Fibroblast of skin of abdomen (primary cell): ENCODE measurements at regions not wholly inside any gene's neighbourhood (a gene's known extent, or its start where the extent isn't known, plus 50 kb on each side); places are given as distances from the start of the nearest gene placed in this dataset.

Experiments
- DNase-seq: peaks from one replicate; pipeline ENCODE4 v3.0.0-alpha.2; 2013

GRCh38 chr15:70361891-70362290, 264.2 kb upstream of the TLE3 start:
- DNase-seq: no peak

- no peak for DNase-seq
Observed at GRCh38 chr15:70361106-70361505, 263.4 kb upstream of the TLE3 start.

DNA sequence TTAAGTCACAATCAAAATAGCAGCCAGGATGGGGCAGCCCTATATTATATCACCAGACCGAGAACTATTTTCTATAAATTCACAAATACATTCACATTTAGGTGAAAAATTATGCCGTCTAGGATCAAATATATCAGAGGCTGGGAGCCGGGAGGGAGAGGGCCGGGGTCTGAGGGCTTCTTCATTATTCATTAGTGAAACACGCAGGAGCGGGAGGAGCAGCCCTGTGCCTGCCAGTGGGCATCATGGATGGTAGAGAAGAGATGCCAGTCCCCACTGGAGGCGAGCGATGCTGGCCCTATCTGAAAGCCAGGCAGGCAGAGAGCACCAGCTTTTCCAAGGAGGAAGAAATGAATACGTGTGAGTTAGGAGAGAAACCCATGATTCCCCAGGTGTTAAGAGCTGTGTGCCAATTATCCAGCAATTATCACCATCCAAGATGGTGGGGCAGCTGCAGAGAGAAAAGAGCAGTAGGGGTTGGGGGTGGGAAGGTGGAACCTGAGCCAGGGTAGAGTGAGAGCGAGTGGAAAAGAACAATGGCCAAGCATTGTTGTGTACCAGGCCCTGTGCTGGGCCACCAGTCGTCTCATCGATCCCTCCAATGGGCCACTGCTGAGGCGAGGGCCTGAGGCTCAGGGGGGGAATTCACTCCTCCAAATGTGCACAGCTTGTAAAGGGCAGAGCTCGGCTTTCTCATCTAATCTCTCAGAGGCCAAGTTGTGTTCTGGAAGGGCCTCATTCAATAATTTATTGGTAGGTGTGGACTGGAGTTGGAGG, 261.3 kb upstream of the TLE3 start:
- no peak for DNase-seq

GRCh38 chr15:70358011-70358819, 260.5 kb upstream of the TLE3 start:
- no peak for DNase-seq

GRCh38 chr15:70357453-70357852, 259.7 kb upstream of the TLE3 start:
- DNase-seq: no peak

DNA sequence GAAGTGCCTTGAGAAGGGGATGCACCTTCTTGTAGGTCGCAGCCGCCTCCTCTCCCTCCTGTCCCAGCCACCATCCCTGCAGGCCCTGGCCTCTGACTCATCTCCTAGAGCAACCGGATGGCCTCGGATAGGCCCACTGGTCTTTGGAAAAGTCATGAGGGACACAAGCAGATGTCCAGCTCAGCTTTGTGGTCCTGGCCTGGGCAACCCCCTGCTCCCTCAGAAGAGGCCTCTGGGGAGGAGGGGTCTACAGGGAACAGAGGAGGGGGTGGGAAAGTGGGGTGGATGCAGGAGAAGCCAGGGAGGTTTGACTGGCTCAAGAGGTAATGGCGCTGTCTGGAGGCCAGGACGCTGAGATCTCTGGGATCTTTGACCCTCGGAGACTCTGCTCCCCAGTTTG, 259.2 kb upstream of the TLE3 start:
- DNase-seq: no peak

- DNase-seq: no peak
Observed at GRCh38 chr15:70356062-70356860, 258.5 kb upstream of the TLE3 start.

DNA sequence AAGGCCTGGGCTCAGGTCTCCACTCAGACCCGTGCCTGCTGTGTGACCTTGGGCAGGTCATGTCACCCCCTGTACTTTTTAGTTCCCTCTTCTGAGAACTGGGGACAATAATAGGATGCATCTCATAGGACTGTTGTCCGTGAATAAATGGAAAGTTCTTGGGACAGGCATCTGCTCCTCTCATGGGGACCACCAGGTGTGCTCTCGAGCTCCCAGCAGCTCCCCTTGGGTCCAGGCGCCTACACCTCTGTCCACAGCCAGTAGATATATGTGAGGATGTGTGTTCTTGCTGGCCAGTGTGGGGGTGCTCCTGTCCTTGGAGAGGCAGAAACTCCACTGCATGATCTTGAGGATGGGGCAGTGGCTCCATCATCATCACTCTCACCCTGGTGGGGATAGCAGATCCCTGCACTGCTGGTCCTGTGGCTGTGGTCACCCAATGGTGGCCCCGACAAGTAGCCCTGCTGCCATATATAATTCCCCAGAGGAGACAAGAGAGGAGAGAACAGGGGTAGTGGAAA, 257.6 kb upstream of the TLE3 start:
- no peak for DNase-seq

DNA sequence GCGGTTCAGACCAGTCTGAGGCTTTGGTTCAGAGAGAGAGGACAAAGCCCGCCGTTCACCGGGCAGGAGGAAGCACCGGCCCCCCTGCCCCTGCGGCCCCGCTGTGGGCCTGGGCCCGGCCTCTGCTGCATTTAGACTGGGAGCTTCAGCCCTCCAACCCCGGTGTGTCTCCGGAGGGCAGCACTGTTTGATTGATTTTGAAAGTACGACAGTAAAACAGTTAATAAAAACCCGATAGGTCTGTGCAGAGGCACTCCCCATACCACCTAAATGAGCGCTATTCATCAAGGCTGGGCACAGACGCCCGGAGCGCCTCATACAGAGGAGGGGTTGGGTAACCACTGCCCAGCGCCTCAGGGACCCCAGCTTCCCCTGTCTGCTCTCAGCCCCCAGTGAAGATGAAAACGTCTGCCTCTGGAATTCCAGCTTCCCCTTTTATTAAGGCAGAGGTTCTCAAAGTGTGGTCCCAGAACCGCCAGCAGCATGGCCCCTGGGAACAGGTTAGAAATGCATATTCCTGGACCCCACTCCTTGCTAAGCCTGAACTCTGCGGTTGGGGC, 256.7 kb upstream of the TLE3 start:
- DNase-seq: no peak

- DNase-seq: no peak
Observed at GRCh38 chr15:70353606-70354345, 256.1 kb upstream of the TLE3 start.

DNA sequence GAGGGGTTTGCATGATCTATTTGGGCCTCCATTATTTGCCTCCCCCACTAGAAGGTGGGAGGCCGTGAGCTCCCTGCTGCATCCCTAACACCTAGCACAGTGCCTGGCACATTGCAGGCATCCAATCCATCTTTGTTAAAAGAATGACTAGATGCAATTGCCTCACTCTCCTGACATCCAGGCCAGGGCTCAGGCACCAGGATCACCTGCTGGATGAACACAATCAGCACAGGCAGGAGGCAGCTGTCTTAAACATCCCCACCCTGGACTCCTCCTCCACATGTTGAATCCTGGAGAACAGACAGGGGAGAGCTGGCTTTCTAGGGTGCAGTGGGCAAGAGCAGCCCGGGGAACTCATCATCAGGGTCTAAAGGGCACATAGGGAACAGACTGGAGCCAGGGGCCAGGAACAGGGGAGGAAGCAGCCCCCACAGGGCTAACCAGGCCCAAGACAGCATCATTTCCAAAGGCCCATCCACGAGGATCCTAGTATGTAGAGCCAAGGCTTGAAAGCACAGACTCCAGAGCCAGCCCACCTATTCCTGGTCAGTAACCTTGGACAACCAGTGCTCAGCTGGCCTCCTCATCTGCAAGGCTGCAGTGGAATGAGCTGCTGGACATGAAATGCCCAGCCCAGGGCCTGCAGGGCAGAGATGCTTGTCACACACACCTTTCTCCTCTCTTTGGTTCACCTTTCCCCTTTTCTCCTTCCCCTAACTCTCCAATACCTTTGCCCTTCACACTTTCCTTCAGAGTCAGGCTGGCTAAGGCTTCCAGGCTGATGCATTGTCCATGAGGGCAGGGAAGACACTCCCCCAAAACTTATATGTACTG, 254.4 kb upstream of the TLE3 start:
- no peak for DNase-seq

DNA sequence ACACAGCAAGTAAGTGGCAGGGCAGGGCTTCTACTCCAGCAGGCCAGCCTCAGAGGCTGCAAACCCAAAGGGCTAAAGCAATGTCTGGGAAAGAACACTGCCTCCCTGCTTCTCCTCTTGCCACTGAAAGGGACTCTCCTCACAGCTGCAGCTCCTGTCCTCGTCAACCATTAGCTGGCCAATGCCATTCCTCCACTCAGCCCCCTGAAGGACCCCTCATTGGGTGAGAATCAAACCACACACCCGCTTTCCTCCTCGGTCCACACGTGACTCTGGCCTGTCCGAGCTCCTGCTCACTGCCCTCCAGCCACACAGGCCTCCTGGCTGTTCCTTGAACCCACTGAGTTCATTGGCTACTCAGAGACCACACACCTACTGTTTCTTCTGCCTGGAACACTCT, 253.7 kb upstream of the TLE3 start:
- no peak for DNase-seq

DNA sequence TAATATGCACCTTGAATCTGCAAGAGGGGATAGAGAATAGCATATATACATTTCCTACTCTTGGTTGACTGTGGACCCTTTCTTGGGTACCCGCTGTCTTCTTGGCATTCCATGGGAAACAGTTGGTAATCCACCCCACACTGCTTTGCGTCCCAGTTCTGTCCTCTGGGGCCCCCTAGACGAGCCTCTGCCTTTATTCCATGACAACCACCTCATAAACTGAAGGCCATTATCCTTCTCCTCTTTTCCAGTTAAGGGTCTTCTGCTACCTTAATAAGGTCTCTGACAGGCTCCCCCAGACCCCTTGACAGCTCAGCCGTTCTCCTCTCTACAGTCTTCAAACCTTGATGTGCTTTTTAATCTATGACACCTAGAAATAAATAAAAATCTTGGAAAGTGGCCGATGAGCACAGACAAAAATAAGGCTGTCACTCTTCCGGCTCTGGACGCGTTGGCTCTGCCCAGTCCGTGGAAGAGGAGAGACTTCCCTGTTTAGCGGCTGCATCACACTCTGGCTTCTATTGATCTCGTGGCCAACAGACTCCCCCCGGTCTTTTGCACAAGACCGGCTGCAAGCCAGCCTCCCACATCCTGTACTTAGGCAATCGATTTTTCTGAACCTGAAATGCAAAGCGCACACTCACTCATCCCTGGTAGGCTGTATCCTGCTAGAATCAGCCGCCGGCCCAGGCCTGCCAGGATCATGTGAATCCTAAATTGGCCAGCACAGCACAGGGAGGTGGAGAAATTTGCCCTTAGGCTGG, 251.0 kb upstream of the TLE3 start:
- DNase-seq: peak; percentile 29

DNA sequence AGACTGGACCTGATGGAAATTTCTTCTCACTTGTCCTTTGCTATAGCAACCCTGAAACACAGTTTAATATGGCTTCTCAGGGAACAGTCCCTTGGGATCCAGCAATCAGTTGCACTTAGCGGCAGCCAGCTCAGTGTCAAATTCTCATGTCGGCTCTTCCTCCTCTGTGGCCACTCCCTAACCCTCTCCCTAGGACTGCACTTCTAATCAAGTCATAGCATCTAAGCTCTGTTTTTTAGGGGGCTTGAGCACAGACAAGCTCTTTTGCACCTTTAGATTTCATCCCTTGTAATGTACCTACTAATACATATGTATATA, 250.5 kb upstream of the TLE3 start:
- no peak for DNase-seq

DNA sequence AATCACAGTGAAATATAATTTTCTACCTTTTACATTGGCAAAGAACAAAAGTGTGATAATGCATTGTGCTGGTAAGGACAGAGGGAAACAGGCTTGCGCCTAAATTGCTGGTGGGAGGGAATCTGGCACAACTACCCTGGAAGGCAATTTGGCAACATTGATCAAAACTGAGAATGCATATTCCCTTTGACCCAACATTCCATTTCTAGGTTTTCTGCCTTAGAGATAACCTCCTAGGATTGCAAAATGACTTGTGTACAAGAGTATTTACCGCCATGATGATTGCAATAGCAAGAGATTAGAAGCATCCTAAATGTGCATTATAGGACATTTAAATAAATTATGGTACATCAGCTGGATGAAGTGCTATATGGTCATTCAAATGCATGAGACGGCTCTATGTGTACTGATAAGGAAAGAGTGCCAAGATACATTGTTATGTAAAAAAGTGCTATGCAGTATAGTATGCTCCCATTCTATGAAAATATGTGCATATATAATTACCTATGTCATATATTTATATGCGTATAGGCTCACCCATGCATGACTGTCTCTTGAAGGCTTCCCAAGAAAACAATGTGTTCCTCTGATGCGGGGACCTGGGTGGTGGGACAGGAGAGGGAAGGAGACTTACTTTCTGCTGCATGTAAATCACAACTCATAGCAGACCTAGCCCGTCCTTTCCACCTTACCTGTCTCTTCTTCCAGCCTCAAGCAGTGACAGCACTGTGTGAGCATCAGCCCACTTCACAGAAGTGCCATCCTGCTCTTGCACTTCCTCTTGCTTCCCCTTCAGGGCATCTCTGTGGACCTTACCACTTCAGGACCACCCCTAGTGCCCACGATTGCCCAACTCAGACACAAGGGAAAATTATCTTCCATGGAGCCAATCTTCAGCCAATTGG, 249.9 kb upstream of the TLE3 start:
- DNase-seq: no peak

GRCh38 chr15:70345251-70346019, 247.7 kb upstream of the TLE3 start:
- DNase-seq: no peak

DNA sequence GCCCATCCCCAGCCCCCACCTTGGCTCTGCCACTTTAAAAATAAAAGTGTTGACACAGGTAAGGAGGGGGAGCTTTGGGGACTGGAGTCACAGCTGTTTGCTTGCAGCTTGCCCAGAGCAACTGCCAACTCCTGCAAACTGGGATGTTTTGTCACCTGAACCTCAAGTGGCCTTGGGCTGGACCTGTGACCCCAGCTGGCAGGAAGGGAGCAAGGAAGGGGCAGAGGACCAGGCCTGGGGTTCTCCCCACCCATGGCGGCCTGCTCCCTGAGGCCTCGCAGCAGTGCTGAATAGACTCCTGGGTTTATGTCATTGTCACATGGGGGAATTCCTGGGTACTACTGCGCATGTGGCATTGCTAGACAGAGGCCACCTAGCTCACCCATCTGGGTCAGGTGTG, 246.9 kb upstream of the TLE3 start:
- no peak for DNase-seq

DNA sequence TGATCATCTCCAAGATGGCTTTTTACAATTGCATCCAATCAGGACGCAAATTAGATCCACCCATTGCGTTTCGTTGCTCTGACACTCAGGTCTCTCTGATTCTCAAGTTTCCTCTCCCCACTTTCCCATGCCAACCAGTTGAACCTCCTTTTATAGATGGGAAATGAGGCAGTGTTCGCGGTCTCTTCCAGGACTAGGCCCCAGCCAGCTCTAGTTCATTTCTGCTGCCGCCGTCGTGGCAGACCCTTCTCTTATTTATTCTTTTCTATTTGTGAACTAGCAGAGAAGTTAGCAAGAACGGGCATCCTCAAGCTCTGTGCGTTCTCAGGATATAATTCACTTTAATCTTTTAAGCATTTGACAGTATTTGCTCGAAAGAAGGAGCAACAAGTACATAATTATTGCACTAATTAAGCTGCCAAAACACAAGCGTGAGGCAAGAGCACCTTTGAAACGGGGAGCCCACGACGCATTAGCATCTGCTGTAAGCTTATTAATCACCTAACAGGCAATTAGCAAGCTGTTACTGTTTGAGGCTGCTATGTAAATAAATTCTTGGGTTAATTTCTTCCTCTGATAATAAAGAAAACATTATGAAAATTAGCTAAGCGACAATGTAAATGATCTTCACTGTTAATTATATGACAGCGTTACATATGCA, 246.4 kb upstream of the TLE3 start:
- no peak for DNase-seq
